Activated T-helper 1 cell treated with anti-CD3 and anti-CD28 coated beads, Interleukin-12 subunit alpha, Interleukin-12 subunit beta, Interleukin-2, Interleukin-4 antibody, amounts not matched to agents 30 ng/mL and 10 ng/mL and 1 ng/mL, durations not matched to agents 14 hours and 24 hours and 36 hours (primary cell): ENCODE measurements at regions not wholly inside any gene's neighbourhood (a gene's known extent, or its start where the extent isn't known, plus 50 kb on each side); places are given as distances from the start of the nearest gene placed in this dataset.

Experiments used
- DNase-seq: peaks from one replicate; pipeline ENCODE4 v3.0.0; 2021; ENCODE audit warnings: low spot score
- H3K27ac Mint-ChIP-seq: one replicate; pipeline ENCODE4 v1.8.0; 2021; ENCODE audit warnings: mild to moderate bottlenecking, mixed read lengths
- H3K27me3 Mint-ChIP-seq: one replicate; pipeline ENCODE4 v1.8.0; 2022; ENCODE audit warnings: mild to moderate bottlenecking, moderate library complexity, mixed read lengths; ENCODE audit not compliant: insufficient read depth
- H3K36me3 Mint-ChIP-seq: one replicate; pipeline ENCODE4 v1.8.0; 2021; ENCODE audit warnings: low read depth, mixed read lengths
- H3K4me1 Mint-ChIP-seq: one replicate; pipeline ENCODE4 v1.8.0; 2021; ENCODE audit warnings: low read depth, mixed read lengths
- H3K4me3 Mint-ChIP-seq: one replicate; pipeline ENCODE4 v1.8.0; 2021; ENCODE audit warnings: mild to moderate bottlenecking, moderate library complexity, mixed read lengths
- H3K9me3 Mint-ChIP-seq: one replicate; pipeline ENCODE4 v1.8.0; 2021; ENCODE audit warnings: mixed read lengths
- intact Hi-C: fragments of 100-400 bp; cut with micrococcal nuclease; formaldehyde crosslinking; loops from one replicate; pipeline ENCODE4 v1.15.1; 2024

GRCh38 chrX:9087271-9088040 lies 53.5 kb upstream of the FAM9B start:
- H3K27me3 Mint-ChIP-seq, result peaks cover 5% of the 10 kb centered on the region
- no peak overlapping the region for H3K27ac Mint-ChIP-seq
- H3K4me3 Mint-ChIP-seq, result no peak overlapping the region
- intact Hi-C loops, result no loop called here
- H3K4me1 Mint-ChIP-seq, result no peaks in the 10 kb centered on the region
- DNase-seq, result no peak
- no peaks in the 10 kb centered on the region for H3K36me3 Mint-ChIP-seq
- H3K9me3 Mint-ChIP-seq, result no peaks in the 10 kb centered on the region

GRCh38 chrX:9088896-9089295 lies 55.0 kb upstream of the FAM9B start:
- H3K36me3 Mint-ChIP-seq, result no peaks in the 10 kb centered on the region
- intact Hi-C loops, result no loop called here
- H3K27ac Mint-ChIP-seq, result no peak overlapping the region
- DNase-seq, result no peak
- H3K4me3 Mint-ChIP-seq, result no peak overlapping the region
- H3K9me3 Mint-ChIP-seq, result no peaks in the 10 kb centered on the region
- no peaks in the 10 kb centered on the region for H3K4me1 Mint-ChIP-seq
- peaks cover 4% of the 10 kb centered on the region for H3K27me3 Mint-ChIP-seq

- Mint-ChIP-seq H3K27ac (no peak overlapping the region), H3K9me3 (peaks cover 6% of the 10 kb centered on the region), H3K4me1 (no peaks in the 10 kb centered on the region), H3K27me3 (no peaks in the 10 kb centered on the region), H3K36me3 (no peaks in the 10 kb centered on the region), H3K4me3 (no peak overlapping the region)
- no peak for DNase-seq
- intact Hi-C loops, result no loop called here
These were observed 56.8 kb upstream of the FAM9B start for GRCh38 chrX:9090766-9091165.

GRCh38 chrX:9091258-9091657 lies 57.3 kb upstream of the FAM9B start:
- Mint-ChIP-seq H3K4me1 (no peaks in the 10 kb centered on the region), H3K9me3 (peaks cover 6% of the 10 kb centered on the region), H3K27ac (no peak overlapping the region), H3K36me3 (no peaks in the 10 kb centered on the region), H3K27me3 (no peaks in the 10 kb centered on the region), H3K4me3 (no peak overlapping the region)
- intact Hi-C loops, result no loop called here
- DNase-seq, result no peak

GRCh38 chrX:9102956-9103355 lies 69.0 kb upstream of the FAM9B start:
- H3K36me3 Mint-ChIP-seq, result no peaks in the 10 kb centered on the region
- no peak overlapping the region for H3K27ac Mint-ChIP-seq
- no peaks in the 10 kb centered on the region for H3K9me3 Mint-ChIP-seq
- no peaks in the 10 kb centered on the region for H3K27me3 Mint-ChIP-seq
- DNase-seq, result no peak
- H3K4me1 Mint-ChIP-seq, result no peaks in the 10 kb centered on the region
- intact Hi-C loops, result no loop called here
- no peak overlapping the region for H3K4me3 Mint-ChIP-seq

- Mint-ChIP-seq H3K36me3 (no peaks in the 10 kb centered on the region), H3K4me3 (no peak overlapping the region), H3K4me1 (no peaks in the 10 kb centered on the region), H3K27me3 (no peaks in the 10 kb centered on the region), H3K27ac (no peak overlapping the region), H3K9me3 (no peaks in the 10 kb centered on the region)
- no peak for DNase-seq
- intact Hi-C loops, result no loop called here
These were observed 74.1 kb upstream of the FAM9B start for GRCh38 chrX:9108054-9108453.

GRCh38 chrX:9110808-9111207 lies 76.9 kb upstream of the FAM9B start:
- intact Hi-C loops, result loop anchor here (5.0 kb wide), 1 partner anchor 786 kb away; no protein-coding TSS in a partner anchor
- no peak for DNase-seq
- Mint-ChIP-seq H3K4me1 (no peaks in the 10 kb centered on the region), H3K27ac (no peak overlapping the region), H3K4me3 (no peak overlapping the region), H3K27me3 (no peaks in the 10 kb centered on the region), H3K9me3 (no peaks in the 10 kb centered on the region), H3K36me3 (no peaks in the 10 kb centered on the region)

GRCh38 chrX:9114245-9114644 lies 80.3 kb upstream of the FAM9B start:
- H3K27me3 Mint-ChIP-seq, result peaks cover 5% of the 10 kb centered on the region
- H3K4me3 Mint-ChIP-seq, result no peak overlapping the region
- no peaks in the 10 kb centered on the region for H3K4me1 Mint-ChIP-seq
- no peaks in the 10 kb centered on the region for H3K9me3 Mint-ChIP-seq
- H3K36me3 Mint-ChIP-seq, result no peaks in the 10 kb centered on the region
- DNase-seq, result no peak
- H3K27ac Mint-ChIP-seq, result no peak overlapping the region
- intact Hi-C loops, result loop anchor here (5.0 kb wide), 1 partner anchor 783 kb away; no protein-coding TSS in a partner anchor

GRCh38 chrX:9117851-9118250 lies 83.9 kb upstream of the FAM9B start:
- H3K27me3 Mint-ChIP-seq, result peaks cover 5% of the 10 kb centered on the region
- H3K9me3 Mint-ChIP-seq, result peaks cover 3% of the 10 kb centered on the region

GRCh38 chrX:9122519-9123245 lies 88.8 kb upstream of the FAM9B start:
- Mint-ChIP-seq H3K27me3 (peaks cover 4% of the 10 kb centered on the region), H3K36me3 (no peaks in the 10 kb centered on the region)
- intact Hi-C loops, result no loop called here

More at GRCh38 chrX:9117851-9118250, 83.9 kb upstream of the FAM9B start:
- no peaks in the 10 kb centered on the region for H3K4me1 Mint-ChIP-seq
- intact Hi-C loops, result no loop called here
- H3K4me3 Mint-ChIP-seq, result no peak overlapping the region
- H3K27ac Mint-ChIP-seq, result no peak overlapping the region
- no peaks in the 10 kb centered on the region for H3K36me3 Mint-ChIP-seq
- no peak for DNase-seq

GRCh38 chrX:9127986-9128385 lies 94.1 kb upstream of the FAM9B start:
- no peak overlapping the region for H3K4me3 Mint-ChIP-seq
- no peaks in the 10 kb centered on the region for H3K36me3 Mint-ChIP-seq
- H3K27me3 Mint-ChIP-seq, result peaks cover 1% of the 10 kb centered on the region
- no peak overlapping the region for H3K27ac Mint-ChIP-seq
- peaks cover 5% of the 10 kb centered on the region for H3K9me3 Mint-ChIP-seq
- intact Hi-C loops, result no loop called here
- peaks cover 5% of the 10 kb centered on the region for H3K4me1 Mint-ChIP-seq
- no peak for DNase-seq

More at GRCh38 chrX:9122519-9123245, 88.8 kb upstream of the FAM9B start:
- H3K9me3 Mint-ChIP-seq, result peaks cover 3% of the 10 kb centered on the region
- no peak for DNase-seq
- H3K4me3 Mint-ChIP-seq, result no peak overlapping the region
- H3K27ac Mint-ChIP-seq, result no peak overlapping the region
- no peaks in the 10 kb centered on the region for H3K4me1 Mint-ChIP-seq

GRCh38 chrX:9130031-9130430 lies 96.1 kb upstream of the FAM9B start:
- Mint-ChIP-seq H3K27me3 (no peaks in the 10 kb centered on the region), H3K4me1 (peaks cover 5% of the 10 kb centered on the region), H3K9me3 (peaks cover 5% of the 10 kb centered on the region), H3K36me3 (no peaks in the 10 kb centered on the region), H3K4me3 (no peak overlapping the region), H3K27ac (no peak overlapping the region)
- intact Hi-C loops, result no loop called here
- no peak for DNase-seq

GRCh38 chrX:9131066-9131465 lies 97.1 kb upstream of the FAM9B start:
- H3K4me1 Mint-ChIP-seq, result peaks cover 5% of the 10 kb centered on the region
- no peaks in the 10 kb centered on the region for H3K36me3 Mint-ChIP-seq
- H3K27me3 Mint-ChIP-seq, result no peaks in the 10 kb centered on the region
- DNase-seq, result no peak
- no peak overlapping the region for H3K4me3 Mint-ChIP-seq
- H3K27ac Mint-ChIP-seq, result no peak overlapping the region
- intact Hi-C loops, result no loop called here
- H3K9me3 Mint-ChIP-seq, result peaks cover 5% of the 10 kb centered on the region
